SK-N-SH treated with all-trans-retinoic acid at 6 μM for 48 hours (cell line): ENCODE measurements at regions not wholly inside any gene's neighbourhood (a gene's known extent, or its start where the extent isn't known, plus 50 kb on each side); places are given as distances from the start of the nearest gene placed in this dataset.

Experiments
- ARNTL ChIP-seq: fragments of 450-650 bp; formaldehyde crosslinking; IDR thresholded peaks from 2 replicates; pipeline ENCODE4 v1.5.0; 2020; ENCODE audit warnings: low read depth, mild to moderate bottlenecking, moderate library complexity, borderline replicate concordance
- BACH2 ChIP-seq: fragments of 250-450 bp; sonication (Bioruptor Pico); IDR thresholded peaks from 2 replicates; pipeline ENCODE4 v1.9.0; 2021; ENCODE audit warnings: mild to moderate bottlenecking, borderline replicate concordance
- CREB5 ChIP-seq: fragments of 250-450 bp; sonication (Bioruptor Pico); IDR thresholded peaks from 2 replicates; pipeline ENCODE4 v1.5.1; 2020; ENCODE audit warnings: low read depth, mild to moderate bottlenecking, moderate library complexity
- CSDC2 ChIP-seq: fragments of 250-450 bp; sonication (Bioruptor Pico); IDR thresholded peaks from 2 replicates; pipeline ENCODE4 v1.5.0; 2020; ENCODE audit warnings: mild to moderate bottlenecking, moderate library complexity
- CSRNP3 ChIP-seq: fragments of 250-450 bp; sonication (Bioruptor Pico); IDR thresholded peaks from 2 replicates; pipeline ENCODE4 v1.5.1; 2021; ENCODE audit warnings: mild to moderate bottlenecking, moderate library complexity
- OSR1 ChIP-seq: fragments of 250-450 bp; sonication (Bioruptor Pico); IDR thresholded peaks from 2 replicates; pipeline ENCODE4 v1.8.0; 2022; ENCODE audit warnings: moderate library complexity, mild to moderate bottlenecking, inconsistent platforms
- PATZ1 ChIP-seq: fragments of 250-450 bp; sonication (Bioruptor Pico); IDR thresholded peaks from 2 replicates; pipeline ENCODE4 v1.8.0; 2020; ENCODE audit warnings: mild to moderate bottlenecking, moderate library complexity, borderline replicate concordance
- RARB ChIP-seq: fragments of 250-450 bp; sonication (Bioruptor Pico); IDR thresholded peaks from 2 replicates; pipeline ENCODE4 v1.8.0; 2021; ENCODE audit warnings: mild to moderate bottlenecking, moderate library complexity
- SNAI2 ChIP-seq: fragments of 250-450 bp; sonication (Bioruptor Pico); IDR thresholded peaks from 2 replicates; pipeline ENCODE4 v1.5.0; 2020; ENCODE audit warnings: mild to moderate bottlenecking, moderate library complexity
- TOX ChIP-seq: fragments of 250-450 bp; sonication (Bioruptor Pico); IDR thresholded peaks from 2 replicates; pipeline ENCODE4 v1.8.0; 2021; ENCODE audit warnings: mild to moderate bottlenecking, moderate library complexity, borderline replicate concordance
- ZFP3 ChIP-seq: fragments of 250-450 bp; sonication (Bioruptor Pico); IDR thresholded peaks from 2 replicates; pipeline ENCODE4 v1.5.0; 2020; ENCODE audit warnings: mild to moderate bottlenecking, moderate library complexity
- ZNF70 ChIP-seq: fragments of 450-650 bp; formaldehyde crosslinking; IDR thresholded peaks from 2 replicates; pipeline ENCODE4 v1.5.0; 2020; ENCODE audit warnings: mild to moderate bottlenecking, moderate library complexity
- ZNF8 ChIP-seq: fragments of 450-650 bp; formaldehyde crosslinking; IDR thresholded peaks from 2 replicates; pipeline ENCODE4 v1.5.0; 2020; ENCODE audit warnings: mild to moderate bottlenecking, moderate library complexity

DNA sequence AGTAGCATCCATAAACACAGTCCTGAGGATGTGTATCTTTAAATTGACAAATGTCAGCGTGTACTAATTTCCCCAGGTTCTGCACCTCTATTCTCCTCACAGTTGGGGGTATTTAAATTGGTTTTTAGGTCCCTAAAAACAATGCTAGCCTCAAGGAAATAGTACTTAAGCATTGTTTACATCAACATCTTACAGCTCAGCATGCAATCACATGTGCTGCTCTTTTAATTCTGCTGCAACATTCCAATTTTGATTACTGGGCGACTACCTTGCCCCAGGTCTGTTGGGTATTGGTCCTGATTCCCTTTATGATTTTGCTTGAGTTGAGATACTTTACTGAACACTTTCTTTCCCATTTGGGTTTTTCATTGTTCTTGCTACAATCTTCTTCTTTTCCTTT is 616.6 kb downstream of the CCER1 start:
- TF ChIP-seq OSR1 (CRISPR knock-in tag) (no peak), CSRNP3 (CRISPR knock-in tag) (no peak), CSDC2 (no peak), RARB (CRISPR knock-in tag) (no peak), ARNTL (CRISPR knock-in tag) (no peak), CREB5 (CRISPR knock-in tag) (no peak), ZNF8 (no peak), SNAI2 (no peak), TOX (CRISPR knock-in tag) (no peak), ZFP3 (CRISPR knock-in tag) (no peak), ZNF70 (no peak), PATZ1 (CRISPR knock-in tag) (no peak), BACH2 (CRISPR knock-in tag) (no peak)
